DOHH2 (cell line): ENCODE measurements at regions not wholly inside any gene's neighbourhood (a gene's known extent, or its start where the extent isn't known, plus 50 kb on each side); places are given as distances from the start of the nearest gene placed in this dataset.

Experiments used
- H3F3A ChIP-seq: fragments of 200-600 bp; sonication (generic), shearing (Covaris generic); 2 replicates; pipeline ENCODE4 v1.6.0; 2016; ENCODE audit warnings: antibody characterized with exemption, mild to moderate bottlenecking; ENCODE audit not compliant: control insufficient read depth, insufficient read depth
- H3K27ac ChIP-seq: fragments of 200-600 bp; sonication (generic); 2 replicates; pipeline ENCODE4 v1.5.1; 2014; ENCODE audit warnings: low read depth, mild to moderate bottlenecking, low read length, moderate library complexity
- H3K27me3 ChIP-seq: fragments of 200-600 bp; sonication (generic); 2 replicates; pipeline ENCODE4 v1.6.1; 2014; ENCODE audit warnings: mild to moderate bottlenecking, low read length, mixed read lengths; ENCODE audit not compliant: control insufficient read depth
- H3K36me3 ChIP-seq: fragments of 200-600 bp; sonication (generic); 2 replicates; pipeline ENCODE4 v1.6.1; 2014; ENCODE audit warnings: mild to moderate bottlenecking, low read length, moderate library complexity, mixed read lengths; ENCODE audit not compliant: control insufficient read depth
- H3K4me1 ChIP-seq: fragments of 200-600 bp; sonication (generic); 2 replicates; pipeline ENCODE4 v1.6.1; 2014; ENCODE audit warnings: mild to moderate bottlenecking, low read length, mixed read lengths; ENCODE audit not compliant: control insufficient read depth
- H3K4me2 ChIP-seq: fragments of 200-600 bp; sonication (generic); 2 replicates; pipeline ENCODE4 v1.6.0; 2014; ENCODE audit warnings: mild to moderate bottlenecking, low read length, moderate library complexity
- H3K4me3 ChIP-seq: fragments of 200-600 bp; sonication (generic); 2 replicates; pipeline ENCODE4 v1.5.1; 2014; ENCODE audit warnings: mild to moderate bottlenecking, low read length, mixed read lengths
- H3K79me2 ChIP-seq: fragments of 200-600 bp; sonication (generic); 2 replicates; pipeline ENCODE4 v1.6.1; 2014; ENCODE audit warnings: mild to moderate bottlenecking, low read length, mixed read lengths; ENCODE audit not compliant: control insufficient read depth
- H3K9me2 ChIP-seq: fragments of 200-600 bp; sonication (generic); replicated peaks from 2 replicates; pipeline ENCODE4 v1.6.1; 2014; ENCODE audit warnings: mild to moderate bottlenecking, low read length, mixed read lengths; ENCODE audit not compliant: control insufficient read depth
- H3K9me3 ChIP-seq: fragments of 200-600 bp; sonication (generic); 2 replicates; pipeline ENCODE4 v1.6.1; 2014; ENCODE audit warnings: antibody characterized with exemption, low read length, mixed read lengths; ENCODE audit not compliant: control insufficient read depth, insufficient read depth
- H4K20me1 ChIP-seq: fragments of 200-600 bp; sonication (generic); 2 replicates; pipeline ENCODE4 v1.6.0; 2014; ENCODE audit warnings: low read depth, mild to moderate bottlenecking, antibody characterized with exemption, low read length, moderate library complexity; ENCODE audit not compliant: control insufficient read depth, insufficient read depth
- EZH2phosphoT487 ChIP-seq: fragments of 200-600 bp; sonication (generic); IDR thresholded peaks from 2 replicates; pipeline ENCODE4 v1.6.1; 2017; ENCODE audit warnings: borderline replicate concordance, mild to moderate bottlenecking, antibody characterized with exemption, low read length, moderate library complexity, mixed read lengths
- TF ChIP-seq, protein P1 (sequence below): fragments of 200-600 bp; sonication (generic); IDR thresholded peaks from one replicate; pipeline ENCODE4 v1.5.1; 2014; ENCODE audit warnings: antibody characterized with exemption, mild to moderate bottlenecking, low read depth, low read length; ENCODE audit not compliant: poor library complexity, severe bottlenecking

DNA sequence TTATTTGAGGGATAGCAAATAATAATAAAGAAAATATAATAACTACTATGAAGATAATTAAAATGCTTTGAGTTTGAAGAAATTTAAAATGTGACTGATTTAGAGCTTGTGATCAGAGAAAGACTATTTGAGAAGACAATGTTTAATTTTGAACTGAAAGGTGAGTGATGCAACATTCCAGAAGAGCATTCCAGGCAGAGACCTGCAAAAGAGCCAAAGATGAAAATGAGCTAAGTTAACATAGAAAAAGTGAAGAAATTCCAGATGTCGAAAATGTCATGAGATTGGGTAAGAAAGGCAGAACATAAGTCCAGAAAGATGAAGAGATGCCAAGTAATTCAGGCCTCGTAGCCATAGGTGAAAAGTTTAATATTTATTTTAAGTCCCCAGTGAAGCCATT, 215.8 kb downstream of the FSIP2 start:
- Histone ChIP-seq H3K27ac (no peak overlapping the region), H3K9me2 (no peaks in the 10 kb centered on the region), H3K27me3 (no peaks in the 10 kb centered on the region), H3K36me3 (no peaks in the 10 kb centered on the region), H3K4me1 (no peaks in the 10 kb centered on the region), H3K79me2 (no peaks in the 10 kb centered on the region), H3K4me2 (no peak overlapping the region), H4K20me1 (no peaks in the 10 kb centered on the region), H3K4me3 (no peak overlapping the region), H3K9me3 (no peaks in the 10 kb centered on the region), H3F3A (no peaks in the 10 kb centered on the region)
- TF ChIP-seq, protein P1, sequence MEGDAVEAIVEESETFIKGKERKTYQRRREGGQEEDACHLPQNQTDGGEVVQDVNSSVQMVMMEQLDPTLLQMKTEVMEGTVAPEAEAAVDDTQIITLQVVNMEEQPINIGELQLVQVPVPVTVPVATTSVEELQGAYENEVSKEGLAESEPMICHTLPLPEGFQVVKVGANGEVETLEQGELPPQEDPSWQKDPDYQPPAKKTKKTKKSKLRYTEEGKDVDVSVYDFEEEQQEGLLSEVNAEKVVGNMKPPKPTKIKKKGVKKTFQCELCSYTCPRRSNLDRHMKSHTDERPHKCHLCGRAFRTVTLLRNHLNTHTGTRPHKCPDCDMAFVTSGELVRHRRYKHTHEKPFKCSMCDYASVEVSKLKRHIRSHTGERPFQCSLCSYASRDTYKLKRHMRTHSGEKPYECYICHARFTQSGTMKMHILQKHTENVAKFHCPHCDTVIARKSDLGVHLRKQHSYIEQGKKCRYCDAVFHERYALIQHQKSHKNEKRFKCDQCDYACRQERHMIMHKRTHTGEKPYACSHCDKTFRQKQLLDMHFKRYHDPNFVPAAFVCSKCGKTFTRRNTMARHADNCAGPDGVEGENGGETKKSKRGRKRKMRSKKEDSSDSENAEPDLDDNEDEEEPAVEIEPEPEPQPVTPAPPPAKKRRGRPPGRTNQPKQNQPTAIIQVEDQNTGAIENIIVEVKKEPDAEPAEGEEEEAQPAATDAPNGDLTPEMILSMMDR = no peak
- no peak for TF ChIP-seq EZH2phosphoT487

- TF ChIP-seq, protein P1 = no peak
- no peak for TF ChIP-seq EZH2phosphoT487
- H3K4me1 ChIP-seq = no peaks in the 10 kb centered on the region
- no peak overlapping the region for H3K4me3 ChIP-seq
- no peaks in the 10 kb centered on the region for H3K9me2 ChIP-seq
- H3K27me3 ChIP-seq = no peaks in the 10 kb centered on the region
- no peak overlapping the region for H3K27ac ChIP-seq
- H3K79me2 ChIP-seq = no peaks in the 10 kb centered on the region
- H4K20me1 ChIP-seq = no peaks in the 10 kb centered on the region
- no peak overlapping the region for H3K4me2 ChIP-seq
- no peaks in the 10 kb centered on the region for H3F3A ChIP-seq
- no peaks in the 10 kb centered on the region for H3K36me3 ChIP-seq
- H3K9me3 ChIP-seq = no peaks in the 10 kb centered on the region
Measured at GRCh38 chr2:185955050-185955449, 216.4 kb downstream of the FSIP2 start.

DNA sequence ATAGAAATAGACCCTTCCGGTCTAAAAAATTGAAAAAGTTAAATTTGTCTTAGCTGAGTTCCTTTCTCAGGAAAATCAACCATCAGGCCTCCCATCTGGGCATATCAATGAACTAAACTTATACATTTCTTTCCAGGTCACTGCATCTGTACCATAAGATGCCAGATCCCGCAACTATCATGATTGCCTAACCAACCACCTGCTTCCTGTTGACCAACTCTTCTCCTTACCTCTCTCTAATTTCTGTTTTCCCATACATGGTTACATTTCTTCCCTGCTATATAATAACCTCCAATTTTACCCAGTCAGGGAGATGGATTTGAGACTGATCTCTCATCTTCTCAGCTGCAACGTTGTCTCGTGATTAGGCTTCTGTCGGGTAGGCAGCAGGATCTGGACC, 228.7 kb downstream of the FSIP2 start:
- peaks cover 4% of the 10 kb centered on the region; the same call in 1 of the 2 replicates for H3K9me3 ChIP-seq
- H3K27ac ChIP-seq = no peak overlapping the region
- no peaks in the 10 kb centered on the region for H3K4me1 ChIP-seq
- no peaks in the 10 kb centered on the region for H4K20me1 ChIP-seq
- no peak overlapping the region for H3K4me3 ChIP-seq
- TF ChIP-seq EZH2phosphoT487 = no peak
- TF ChIP-seq, protein P1 = no peak
- no peaks in the 10 kb centered on the region for H3K9me2 ChIP-seq
- H3F3A ChIP-seq = no peaks in the 10 kb centered on the region
- no peaks in the 10 kb centered on the region for H3K27me3 ChIP-seq
- H3K79me2 ChIP-seq = no peaks in the 10 kb centered on the region
- H3K36me3 ChIP-seq = no peaks in the 10 kb centered on the region
- H3K4me2 ChIP-seq = no peak overlapping the region
